HL-60 (cell line): ENCODE measurements at regions not wholly inside any gene's neighbourhood (a gene's known extent, or its start where the extent isn't known, plus 50 kb on each side); places are given as distances from the start of the nearest gene placed in this dataset.

Experiments
- CTCF ChIP-seq: IDR thresholded peaks from one replicate; pipeline ENCODE4 v1.5.1; 2011; ENCODE audit warnings: low read length, control low read depth, inconsistent platforms; ENCODE audit not compliant: insufficient read depth
- POLR2AphosphoS5 ChIP-seq: IDR thresholded peaks from 2 replicates; pipeline ENCODE4 v1.6.1; 2012; ENCODE audit warnings: low read depth
- REST ChIP-seq: IDR thresholded peaks from 2 replicates; pipeline ENCODE4 v1.6.1; 2012; ENCODE audit warnings: low read depth; ENCODE audit not compliant: insufficient replicate concordance

DNA sequence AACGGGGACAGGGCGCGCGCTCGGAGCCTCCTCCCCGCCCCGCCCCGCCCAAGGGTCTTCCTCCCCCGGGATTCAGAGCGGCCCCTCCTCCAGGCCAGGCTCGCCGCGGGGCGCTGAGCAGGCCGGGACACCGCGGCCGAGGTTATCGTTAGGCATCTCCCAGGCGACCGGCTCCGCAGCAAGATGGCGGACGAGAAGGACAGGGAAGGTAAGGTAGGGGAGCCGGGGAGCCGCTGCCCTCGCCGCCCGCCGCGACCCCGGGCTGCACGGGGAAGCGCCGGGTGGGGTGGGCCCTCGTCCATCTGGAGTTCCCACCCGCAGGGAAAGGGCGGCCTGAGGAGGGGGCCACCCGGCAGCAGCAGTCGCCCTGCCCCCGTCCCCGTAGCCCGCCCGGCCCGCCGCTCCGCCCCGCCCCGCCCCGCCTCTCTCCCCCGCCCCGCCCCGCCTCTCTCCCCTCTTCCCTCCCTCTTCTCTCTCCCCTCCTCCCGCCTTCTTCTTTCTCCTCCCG, 105.9 kb upstream of the HNRNPU start:
- TF ChIP-seq CTCF (no peak), REST (no peak), POLR2AphosphoS5 (no peak)
